ENCODE measurements at regions not wholly inside any gene's neighbourhood (a gene's known extent, or its start where the extent isn't known, plus 50 kb on each side); places are given as distances from the start of the nearest gene placed in this dataset.
"Not testable (repeated sequence)": the region's sequence is repeated elsewhere in the genome, so short reads cannot be mapped to it uniquely, and the experiment has no call there.

GRCh38 chr15:77900331-77900963 lies 177.1 kb downstream of the TBC1D2B start:
- H3K36me3 ChIP-seq (ENCODE audit: control insufficient read depth in 2 of 3, insufficient read depth in 3 of 3, low read length in 3 of 3); H3K4me3 ChIP-seq (ENCODE audit: low read length in 3 of 3); H3K9me3 ChIP-seq (ENCODE audit: control insufficient read depth in 2 of 3, insufficient read depth in 1 of 3, low read length in 3 of 3); H3K27me3 ChIP-seq (ENCODE audit: control insufficient read depth, insufficient read depth, low read length); FAIRE-seq; H3K9ac ChIP-seq (ENCODE audit: low read length in 3 of 3); H3K4me1 ChIP-seq (ENCODE audit: control insufficient read depth in 2 of 3, insufficient read depth in 2 of 3, low read depth in 1 of 3, low read length in 3 of 3); intact Hi-C loops (cut with DNase I); H3K27ac ChIP-seq (ENCODE audit: low read depth in 2 of 2, low read length in 2 of 2): not testable (repeated sequence)
- DNase-seq, result peak; percentile 57 to 84 (median 73)
- TF ChIP-seq CTCF (IDR thresholded peaks at IDR 0.05; ENCODE audit: borderline replicate concordance, extremely low read depth, insufficient read depth), result peak; percentile 6

- intact Hi-C loops (cut with DNase I); H3K4me3 ChIP-seq (ENCODE audit: low read length in 3 of 3); FAIRE-seq; H3K27ac ChIP-seq (ENCODE audit: low read depth in 2 of 2, low read length in 2 of 2); H3K9ac ChIP-seq (ENCODE audit: low read length in 3 of 3); H3K27me3 ChIP-seq (ENCODE audit: control insufficient read depth, insufficient read depth, low read length); H3K4me1 ChIP-seq (ENCODE audit: control insufficient read depth in 2 of 3, insufficient read depth in 2 of 3, low read depth in 1 of 3, low read length in 3 of 3); H3K36me3 ChIP-seq (ENCODE audit: control insufficient read depth in 2 of 3, insufficient read depth in 3 of 3, low read length in 3 of 3); H3K9me3 ChIP-seq (ENCODE audit: control insufficient read depth in 2 of 3, insufficient read depth in 1 of 3, low read length in 3 of 3): not testable (repeated sequence)
- DNase-seq, result peak in 2 of 5 donors; percentile 19 to 26
These were observed 177.7 kb downstream of the TBC1D2B start for GRCh38 chr15:77899776-77900175.

GRCh38 chr15:77898811-77899730 lies 178.4 kb downstream of the TBC1D2B start:
- FAIRE-seq, result no peak

More at GRCh38 chr15:77898811-77899730, 178.4 kb downstream of the TBC1D2B start:
- Histone ChIP-seq H3K9ac (ENCODE audit: low read length in 3 of 3) (no peak overlapping the region), H3K9me3 (ENCODE audit: control insufficient read depth in 2 of 3, insufficient read depth in 1 of 3, low read length in 3 of 3) (no peaks in the 10 kb centered on the region), H3K4me3 (ENCODE audit: low read length in 3 of 3) (no peak overlapping the region), H3K4me1 (ENCODE audit: control insufficient read depth in 2 of 3, insufficient read depth in 2 of 3, low read depth in 1 of 3, low read length in 3 of 3) (no peaks in the 10 kb centered on the region), H3K27ac (ENCODE audit: low read depth in 2 of 2, low read length in 2 of 2) (no peak overlapping the region), H3K36me3 (ENCODE audit: control insufficient read depth in 2 of 3, insufficient read depth in 3 of 3, low read length in 3 of 3) (no peaks in the 10 kb centered on the region), H3K27me3 (ENCODE audit: control insufficient read depth, insufficient read depth, low read length) (no peaks in the 10 kb centered on the region)
- TF ChIP-seq CTCF (IDR thresholded peaks at IDR 0.05; ENCODE audit: borderline replicate concordance, extremely low read depth, insufficient read depth), result no peak
- intact Hi-C loops (cut with DNase I), result no loop called here
- peak in 2 of 5 donors; percentile 43 to 74 for DNase-seq

All from kidney (tissue), 13 donors.